ENCODE measurements at regions not wholly inside any gene's neighbourhood (a gene's known extent, or its start where the extent isn't known, plus 50 kb on each side); places are given as distances from the start of the nearest gene placed in this dataset.
A peak's percentile ranks its signal among the peaks of the same experiment; 100 is the strongest.

GRCh38 chr6:122302067-122302466 is 97.4 kb upstream of the HSF2 start:
- in situ Hi-C loops (cut with MboI), result no loop called here
- Histone ChIP-seq H3K4me3 (no peak overlapping the region), H4K20me1 (replicated peaks; ENCODE audit: control insufficient read depth, insufficient read depth, low read length) (no peaks in the 10 kb centered on the region), H3K9me1 (ENCODE audit: control insufficient read depth, insufficient read depth, low read length) (no peaks in the 10 kb centered on the region), H3K27ac (ENCODE audit: extremely low read depth, low read depth, low read length) (no peak overlapping the region), H3K9me3 (replicated peaks; ENCODE audit: control insufficient read depth, insufficient read depth, low read depth, low read length) (no peaks in the 10 kb centered on the region), H3K4me2 (ENCODE audit: insufficient read depth, low read length) (no peak overlapping the region), H3K27me3 (ENCODE audit: control insufficient read depth in 2 of 2, insufficient read depth in 2 of 2, low read length in 2 of 2) (no peaks in the 10 kb centered on the region), H3K36me3 (ENCODE audit: control insufficient read depth, insufficient read depth, low read length) (no peaks in the 10 kb centered on the region), H2AFZ (ENCODE audit: low read depth, low read length) (no peak overlapping the region), H3K9ac (ENCODE audit: insufficient read depth in 1 of 2, low read depth in 2 of 2, low read length in 2 of 2) (no peak overlapping the region), H3K4me1 (replicated peaks in 1 of 2; ENCODE audit: control insufficient read depth in 2 of 2, insufficient read depth in 2 of 2, low read length in 2 of 2) (no peaks in the 10 kb centered on the region), H3K79me2 (ENCODE audit: control insufficient read depth, insufficient read depth, low read length) (no peaks in the 10 kb centered on the region)
- no TSS peak for BruUV-seq (replicated peaks)
- ATAC-seq (no peak), DNase-seq (ENCODE audit: extremely low read depth in 1 of 4, low spot score in 3 of 4) (no peak), FAIRE-seq (no peak)
- TF ChIP-seq PPARD (CRISPR knock-in tag; IDR thresholded peaks at IDR 0.05), result no peak
- WGBS (ENCODE audit: insufficient coverage, low coverage, missing lambda C conversion rate), result 4% methylated on average over 2 of the region's 2 CpGs
- POLR2A ChIA-PET, result no interaction called here
- CTCF ChIA-PET (ENCODE audit: low intra/inter-chr PET ratio), result no interaction called here
- intact Hi-C loops (cut with micrococcal nuclease), result no loop called here

DNA sequence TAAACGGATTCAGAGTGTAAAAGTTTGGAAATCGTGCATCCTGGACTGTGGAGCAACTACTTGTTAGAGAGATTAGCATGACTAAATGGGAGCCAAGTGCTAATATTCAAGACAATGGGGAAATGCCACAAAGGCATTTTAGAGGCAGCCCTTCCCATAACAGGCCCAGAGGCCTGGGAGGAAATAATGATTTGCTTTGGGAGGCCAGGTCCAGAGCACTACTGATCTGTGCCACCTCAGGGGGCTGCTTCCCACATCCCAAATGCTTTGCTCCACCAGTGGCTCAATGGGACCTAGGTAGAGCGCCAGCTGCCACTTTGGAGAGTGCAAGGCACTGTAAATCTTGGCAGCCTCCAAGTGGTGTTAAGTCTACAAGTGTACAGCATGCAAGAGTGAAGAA is 91.9 kb upstream of the HSF2 start:
- intact Hi-C loops (cut with micrococcal nuclease), result no loop called here
- H2AFZ ChIP-seq (ENCODE audit: low read depth, low read length), result no peak overlapping the region
- FAIRE-seq (no peak), ATAC-seq (no peak), DNase-seq (ENCODE audit: extremely low read depth in 1 of 4, low spot score in 3 of 4) (no peak)
- in situ Hi-C loops (cut with MboI), result no loop called here
- H3K27ac ChIP-seq (ENCODE audit: extremely low read depth, low read depth, low read length), result no peak overlapping the region
- WGBS (ENCODE audit: insufficient coverage, low coverage, missing lambda C conversion rate), result 0% methylated on average over 3 of the region's 3 CpGs
- no peak overlapping the region for H3K9ac ChIP-seq (ENCODE audit: insufficient read depth in 1 of 2, low read depth in 2 of 2, low read length in 2 of 2)
- H3K9me1 ChIP-seq (ENCODE audit: control insufficient read depth, insufficient read depth, low read length), result no peaks in the 10 kb centered on the region
- H3K4me3 ChIP-seq, result no peak overlapping the region
- no TSS peak for BruUV-seq (replicated peaks)
- TF ChIP-seq KAT8 (IDR thresholded peaks at IDR 0.05; ENCODE audit: low read depth), result no peak
- peak; percentile 43 for TF ChIP-seq ZFP36 (IDR thresholded peaks at IDR 0.05; ENCODE audit: low read depth, low read length, partially characterized antibody)
- no peak for TF ChIP-seq POLR3A (IDR thresholded peaks at IDR 0.05; ENCODE audit: borderline replicate concordance, extremely low read depth, insufficient read depth, insufficient read length)
- TF ChIP-seq PRDM10 (IDR thresholded peaks at IDR 0.05; ENCODE audit: partially characterized antibody), result no peak
- TF ChIP-seq MAFF (IDR thresholded peaks at IDR 0.05; ENCODE audit: low read length), result no peak
- no peak for TF ChIP-seq ZNF445 (CRISPR knock-in tag; IDR thresholded peaks at IDR 0.05; ENCODE audit: low read depth)
- no peaks in the 10 kb centered on the region for H3K79me2 ChIP-seq (ENCODE audit: control insufficient read depth, insufficient read depth, low read length)
- H4K20me1 ChIP-seq (replicated peaks; ENCODE audit: control insufficient read depth, insufficient read depth, low read length), result no peaks in the 10 kb centered on the region
- no peaks in the 10 kb centered on the region for H3K9me3 ChIP-seq (replicated peaks; ENCODE audit: control insufficient read depth, insufficient read depth, low read depth, low read length)
- H3K4me1 ChIP-seq (replicated peaks in 1 of 2; ENCODE audit: control insufficient read depth in 2 of 2, insufficient read depth in 2 of 2, low read length in 2 of 2), result no peaks in the 10 kb centered on the region
- H3K36me3 ChIP-seq (ENCODE audit: control insufficient read depth, insufficient read depth, low read length), result no peaks in the 10 kb centered on the region
- no peaks in the 10 kb centered on the region for H3K27me3 ChIP-seq (ENCODE audit: control insufficient read depth in 2 of 2, insufficient read depth in 2 of 2, low read length in 2 of 2)
- CTCF ChIA-PET (ENCODE audit: low intra/inter-chr PET ratio), result no interaction called here
- H3K4me2 ChIP-seq (ENCODE audit: insufficient read depth, low read length), result no peak overlapping the region
- POLR2A ChIA-PET, result no interaction called here

All from K562 (cell line).